GM19452 (cell line): ENCODE measurements at regions not wholly inside any gene's neighbourhood (a gene's known extent, or its start where the extent isn't known, plus 50 kb on each side); places are given as distances from the start of the nearest gene placed in this dataset.
"Not testable (repeated sequence)": the region's sequence is repeated elsewhere in the genome, so short reads cannot be mapped to it uniquely, and the experiment has no call there.

Experiments
- ATAC-seq: cut with Tn5 transposase; IDR thresholded peaks from one replicate; pipeline ENCODE4 v1.9.1; 2021; ENCODE audit not compliant: unreplicated experiment

GRCh38 chr15:62495670-62496614 is 330.9 kb upstream of the C2CD4B start:
- ATAC-seq: no peak

GRCh38 chr15:62497356-62497755 is 332.3 kb upstream of the C2CD4B start:
- no peak for ATAC-seq

- no peak for ATAC-seq
Measured at GRCh38 chr15:62498278-62498677, 333.2 kb upstream of the C2CD4B start.

- ATAC-seq: no peak
Measured at GRCh38 chr15:62498712-62499111, 333.6 kb upstream of the C2CD4B start.

- no peak for ATAC-seq
Measured at GRCh38 chr15:62500325-62500724, 335.2 kb upstream of the C2CD4B start.

GRCh38 chr15:62502451-62502850 is 337.4 kb upstream of the C2CD4B start:
- ATAC-seq: no peak

- no peak for ATAC-seq
Measured at GRCh38 chr15:62503451-62503850, 338.4 kb upstream of the C2CD4B start.

- ATAC-seq: no peak
Measured at GRCh38 chr15:62505762-62506161, 340.7 kb upstream of the C2CD4B start.

GRCh38 chr15:62506217-62506805 is 341.2 kb upstream of the C2CD4B start:
- ATAC-seq: no peak

GRCh38 chr15:62509395-62509958 is 344.4 kb upstream of the C2CD4B start:
- ATAC-seq: no peak

GRCh38 chr15:62510791-62511190 is 345.7 kb upstream of the C2CD4B start:
- no peak for ATAC-seq

- ATAC-seq: no peak
Measured at GRCh38 chr15:62512904-62513303, 347.8 kb upstream of the C2CD4B start.

- ATAC-seq: no peak
Measured at GRCh38 chr15:62513893-62514292, 348.8 kb upstream of the C2CD4B start.

- no peak for ATAC-seq
Measured at GRCh38 chr15:62515696-62516395, 350.8 kb upstream of the C2CD4B start.

- no peak for ATAC-seq
Measured at GRCh38 chr15:62517541-62517940, 352.5 kb upstream of the C2CD4B start.

- ATAC-seq: not testable (repeated sequence)
Measured at GRCh38 chr15:62518666-62519065, 353.6 kb upstream of the C2CD4B start.

- ATAC-seq: no peak
Measured at GRCh38 chr15:62519900-62520299, 354.8 kb upstream of the C2CD4B start.

- no peak for ATAC-seq
Measured at GRCh38 chr15:62520887-62521286, 355.8 kb upstream of the C2CD4B start.

GRCh38 chr15:62521396-62521795 is 356.3 kb upstream of the C2CD4B start:
- ATAC-seq: no peak

GRCh38 chr15:62524848-62525247 is 359.8 kb upstream of the C2CD4B start:
- ATAC-seq: no peak

- ATAC-seq: no peak
Measured at GRCh38 chr15:62527387-62527786, 362.3 kb upstream of the C2CD4B start.
